Esophagus muscularis mucosa (tissue), 4 donors: ENCODE measurements at regions not wholly inside any gene's neighbourhood (a gene's known extent, or its start where the extent isn't known, plus 50 kb on each side); places are given as distances from the start of the nearest gene placed in this dataset.

ENCODE experiments used
- DNase-seq: peaks from one replicate; pipeline ENCODE4 v3.0.0-alpha.2; 2017; ENCODE audit errors: extremely low spot score
- H3K27ac ChIP-seq, 4 donors: fragments of 200-600 bp; sonication (generic); replicated peaks in 1 of 4; 1 replicate in 3 of 4; 2 replicates in 1 of 4; pipeline ENCODE4 v1.5.1; 2016 to 2019; ENCODE audit warnings: mild to moderate bottlenecking in 1 of 4
- H3K27me3 ChIP-seq, 4 donors: fragments of 200-600 bp; sonication (generic); one replicate each; pipeline versions ENCODE4 v1.5.1 to v1.6.0; 2016 to 2019
- H3K36me3 ChIP-seq, 4 donors: fragments of 200-600 bp; sonication (generic); one replicate each; pipeline ENCODE4 v1.5.1; 2016 to 2019
- H3K4me1 ChIP-seq, 4 donors: fragments of 200-600 bp; sonication (generic); one replicate each; pipeline ENCODE4 v1.5.1; 2016 to 2019
- H3K4me3 ChIP-seq, 4 donors: fragments of 200-600 bp; sonication (generic); 1 replicate in 2 of 4; 2 replicates in 2 of 4; pipeline ENCODE4 v1.5.1; 2016 to 2019; ENCODE audit warnings: mild to moderate bottlenecking in 4 of 4, moderate library complexity in 1 of 4
- H3K9me3 ChIP-seq, 4 donors: fragments of 200-600 bp; sonication (generic); 1 replicate in 3 of 4; 2 replicates in 1 of 4; pipeline ENCODE4 v1.5.1; 2016 to 2019
- EP300 ChIP-seq: sonication (generic); formaldehyde crosslinking; IDR thresholded peaks from one replicate; pipeline ENCODE4 v1.6.1; 2017; ENCODE audit warnings: antibody characterized with exemption
- POLR2A ChIP-seq: fragments of 450-650 bp; IDR thresholded peaks from one replicate; pipeline ENCODE4 v1.6.1; 2017; ENCODE audit warnings: antibody characterized with exemption, moderate library complexity, mild to moderate bottlenecking, low read depth
- POLR2AphosphoS5 ChIP-seq, 2 donors: sonication (generic); formaldehyde crosslinking; IDR thresholded peaks; one replicate each; pipeline ENCODE4 v1.6.1; 2017; ENCODE audit warnings: antibody characterized with exemption in 2 of 2
- WGBS: methylation state at CpG from one replicate; pipeline ENCODE4 v1.1.5; 2018; 5-methylcytosine and 5-hydroxymethylcytosine counted together
- intact Hi-C: fragments of 100-400 bp; cut with DNase I; formaldehyde crosslinking; loops from one replicate; pipeline ENCODE4 v1.15.1; 2023
- TF ChIP-seq, protein P1 (sequence below), 3 experiments: fragments of 200-600 bp in 2 of 3; fragments of 450-650 bp in 1 of 3; sonication (generic) in 2 of 3; IDR thresholded peaks; one replicate each; pipeline ENCODE4 v1.5.1; 2017 to 2019; ENCODE audit warnings: antibody characterized with exemption in 3 of 3, mild to moderate bottlenecking in 2 of 3, moderate library complexity in 1 of 3

DNA sequence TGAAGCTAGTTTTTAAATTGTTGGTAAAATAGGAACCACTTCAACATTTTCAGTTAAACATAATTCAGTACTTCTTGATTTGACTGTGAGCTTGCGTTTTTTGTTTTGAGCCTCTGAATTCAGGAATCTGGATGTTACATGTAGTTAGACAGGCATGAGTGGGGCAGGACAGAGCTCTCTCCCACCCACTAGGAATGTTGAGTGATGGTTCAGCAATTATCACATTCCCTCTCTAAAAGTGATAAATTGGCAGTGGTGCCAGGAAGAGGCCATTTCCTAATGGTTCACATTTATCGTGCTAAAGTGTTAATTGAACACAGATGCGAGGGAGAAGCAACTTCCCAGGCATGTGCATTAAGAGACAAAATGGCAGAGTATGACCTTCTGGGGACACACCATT is 465.5 kb upstream of the HTR1E start:
- Histone ChIP-seq H3K4me3 (no peak overlapping the region), H3K27me3 (no peaks in the 10 kb centered on the region), H3K4me1 (no peaks in the 10 kb centered on the region), H3K9me3 (no peaks in the 10 kb centered on the region), H3K36me3 (no peaks in the 10 kb centered on the region), H3K27ac (no peak overlapping the region)
- DNase-seq: no peak
- 57% methylated on average over 3 of the region's 3 CpGs for WGBS
- TF ChIP-seq POLR2A (no peak), POLR2AphosphoS5 (IDR thresholded peaks at IDR 0.05) (no peak), EP300 (no peak)
- TF ChIP-seq, protein P1, sequence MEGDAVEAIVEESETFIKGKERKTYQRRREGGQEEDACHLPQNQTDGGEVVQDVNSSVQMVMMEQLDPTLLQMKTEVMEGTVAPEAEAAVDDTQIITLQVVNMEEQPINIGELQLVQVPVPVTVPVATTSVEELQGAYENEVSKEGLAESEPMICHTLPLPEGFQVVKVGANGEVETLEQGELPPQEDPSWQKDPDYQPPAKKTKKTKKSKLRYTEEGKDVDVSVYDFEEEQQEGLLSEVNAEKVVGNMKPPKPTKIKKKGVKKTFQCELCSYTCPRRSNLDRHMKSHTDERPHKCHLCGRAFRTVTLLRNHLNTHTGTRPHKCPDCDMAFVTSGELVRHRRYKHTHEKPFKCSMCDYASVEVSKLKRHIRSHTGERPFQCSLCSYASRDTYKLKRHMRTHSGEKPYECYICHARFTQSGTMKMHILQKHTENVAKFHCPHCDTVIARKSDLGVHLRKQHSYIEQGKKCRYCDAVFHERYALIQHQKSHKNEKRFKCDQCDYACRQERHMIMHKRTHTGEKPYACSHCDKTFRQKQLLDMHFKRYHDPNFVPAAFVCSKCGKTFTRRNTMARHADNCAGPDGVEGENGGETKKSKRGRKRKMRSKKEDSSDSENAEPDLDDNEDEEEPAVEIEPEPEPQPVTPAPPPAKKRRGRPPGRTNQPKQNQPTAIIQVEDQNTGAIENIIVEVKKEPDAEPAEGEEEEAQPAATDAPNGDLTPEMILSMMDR (IDR thresholded peaks at IDR 0.05): no peak
- intact Hi-C loops: no loop called here

DNA sequence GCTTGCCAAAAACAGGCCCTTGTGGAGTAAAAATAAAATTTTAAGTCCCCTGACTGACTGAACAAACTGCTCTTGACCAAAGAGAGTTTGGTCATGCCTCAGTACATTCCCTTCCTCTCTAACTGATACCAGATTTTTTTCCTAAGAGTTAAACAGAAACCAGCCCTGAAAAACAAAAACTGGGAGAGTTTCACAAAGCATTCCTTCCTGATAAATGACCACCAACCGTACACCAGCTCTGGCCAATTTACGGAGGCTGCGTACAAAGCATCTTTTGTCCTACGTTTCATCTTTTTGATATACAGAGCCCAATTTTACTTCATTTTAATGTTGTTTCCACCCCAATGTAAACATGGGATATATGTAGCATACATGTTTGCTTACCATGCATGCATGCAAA is 477.4 kb upstream of the HTR1E start:
- Histone ChIP-seq H3K27ac (no peak overlapping the region), H3K9me3 (no peaks in the 10 kb centered on the region), H3K27me3 (no peaks in the 10 kb centered on the region), H3K36me3 (no peaks in the 10 kb centered on the region), H3K4me3 (no peak overlapping the region), H3K4me1 (no peaks in the 10 kb centered on the region)
- TF ChIP-seq EP300 (no peak), POLR2AphosphoS5 (IDR thresholded peaks at IDR 0.05) (no peak), POLR2A (no peak)
- TF ChIP-seq, protein P1 (IDR thresholded peaks at IDR 0.05): no peak
- 91% methylated on average over 4 of the region's 4 CpGs for WGBS
- intact Hi-C loops: no loop called here
- DNase-seq: no peak

DNA sequence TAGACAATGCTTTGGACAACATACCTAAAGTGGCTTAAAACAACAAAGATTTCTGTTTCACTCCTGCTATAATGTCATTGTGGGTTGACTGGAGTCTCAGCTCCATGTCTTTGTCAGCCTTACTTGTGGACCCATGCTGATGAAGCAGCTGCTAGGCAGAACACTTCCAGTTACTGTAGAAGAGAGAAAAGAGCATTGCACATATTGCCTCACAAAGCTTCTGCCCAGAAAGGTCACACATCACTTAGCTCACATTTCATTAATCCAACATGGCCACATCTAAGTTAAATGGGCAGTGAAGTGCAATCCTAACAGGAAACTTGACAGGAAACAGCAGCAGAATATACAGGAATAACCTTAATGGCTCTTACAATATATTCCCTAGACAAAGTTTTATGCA is 480.5 kb upstream of the HTR1E start:
- no peak overlapping the region for H3K27ac ChIP-seq
- DNase-seq: peak; percentile 12
- no peaks in the 10 kb centered on the region for H3K27me3 ChIP-seq
- H3K36me3 ChIP-seq: no peaks in the 10 kb centered on the region
- TF ChIP-seq EP300: no peak
- no peak for TF ChIP-seq POLR2AphosphoS5 (IDR thresholded peaks at IDR 0.05)
- TF ChIP-seq, protein P1 (IDR thresholded peaks at IDR 0.05): no peak
- TF ChIP-seq POLR2A: no peak
- no peak overlapping the region for H3K4me3 ChIP-seq
- intact Hi-C loops: no loop called here
- H3K4me1 ChIP-seq: no peaks in the 10 kb centered on the region
- H3K9me3 ChIP-seq: no peaks in the 10 kb centered on the region

DNA sequence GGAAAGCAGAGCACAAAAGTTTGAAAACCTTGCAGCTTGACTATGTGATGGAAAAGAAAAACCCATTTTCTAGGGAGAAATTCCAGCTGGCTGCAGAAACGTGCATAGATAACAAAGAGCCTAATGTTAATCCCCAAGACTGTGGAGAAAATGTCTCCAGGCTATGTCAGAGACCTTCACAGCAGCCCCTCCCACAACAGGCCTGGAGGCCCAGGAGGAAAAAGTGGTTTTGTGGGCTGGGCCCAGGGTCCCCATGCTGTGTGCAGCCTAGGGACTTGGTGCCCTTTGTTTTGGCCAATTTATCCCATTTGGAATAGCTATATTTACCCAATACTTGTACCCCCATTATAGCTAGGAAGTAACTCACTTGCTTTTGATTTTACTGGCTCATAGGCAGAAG is 484.1 kb upstream of the HTR1E start:
- H3K4me3 ChIP-seq: no peak overlapping the region
- H3K27ac ChIP-seq: no peak overlapping the region
- no peaks in the 10 kb centered on the region for H3K9me3 ChIP-seq
- no peaks in the 10 kb centered on the region for H3K4me1 ChIP-seq
- 50% methylated on average over 1 of the region's 1 CpG for WGBS
- TF ChIP-seq POLR2AphosphoS5 (IDR thresholded peaks at IDR 0.05): no peak
- no peak for TF ChIP-seq EP300
- TF ChIP-seq, protein P1 (IDR thresholded peaks at IDR 0.05): no peak
- TF ChIP-seq POLR2A: no peak
- DNase-seq: peak; percentile 57
- no peaks in the 10 kb centered on the region for H3K27me3 ChIP-seq
- intact Hi-C loops: no loop called here
- no peaks in the 10 kb centered on the region for H3K36me3 ChIP-seq

DNA sequence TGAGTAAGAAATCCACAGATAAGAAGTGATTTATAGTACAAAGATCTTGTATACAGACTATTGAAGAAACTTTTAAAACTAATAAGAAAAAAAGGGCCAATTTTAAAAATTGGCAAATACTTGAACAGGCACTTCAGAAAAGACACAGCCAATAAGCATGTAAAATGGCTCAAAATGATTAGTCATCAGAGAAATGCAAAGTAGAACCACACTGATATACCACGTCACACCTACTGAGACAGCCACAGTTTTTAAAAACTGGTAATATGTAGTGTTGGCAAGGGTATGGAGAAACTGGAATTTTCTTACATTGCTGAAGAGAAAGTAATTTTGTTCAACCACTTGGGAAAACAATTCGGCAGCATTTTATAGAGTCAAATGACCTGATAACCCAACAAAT is 488.9 kb upstream of the HTR1E start:
- Histone ChIP-seq H3K36me3 (no peaks in the 10 kb centered on the region), H3K4me3 (no peak overlapping the region), H3K27ac (no peak overlapping the region), H3K27me3 (no peaks in the 10 kb centered on the region), H3K9me3 (peaks cover 0 to 5% (median 0%) of the 10 kb centered on the region in 4 donors), H3K4me1 (no peaks in the 10 kb centered on the region)
- intact Hi-C loops: no loop called here
- DNase-seq: no peak
- WGBS: 82% methylated on average over 2 of the region's 2 CpGs
- no peak for TF ChIP-seq POLR2AphosphoS5 (IDR thresholded peaks at IDR 0.05)
- no peak for TF ChIP-seq EP300
- no peak for TF ChIP-seq POLR2A
- TF ChIP-seq, protein P1 (IDR thresholded peaks at IDR 0.05): no peak
